ENCODE measurements at regions not wholly inside any gene's neighbourhood (a gene's known extent, or its start where the extent isn't known, plus 50 kb on each side); places are given as distances from the start of the nearest gene placed in this dataset.

DNA sequence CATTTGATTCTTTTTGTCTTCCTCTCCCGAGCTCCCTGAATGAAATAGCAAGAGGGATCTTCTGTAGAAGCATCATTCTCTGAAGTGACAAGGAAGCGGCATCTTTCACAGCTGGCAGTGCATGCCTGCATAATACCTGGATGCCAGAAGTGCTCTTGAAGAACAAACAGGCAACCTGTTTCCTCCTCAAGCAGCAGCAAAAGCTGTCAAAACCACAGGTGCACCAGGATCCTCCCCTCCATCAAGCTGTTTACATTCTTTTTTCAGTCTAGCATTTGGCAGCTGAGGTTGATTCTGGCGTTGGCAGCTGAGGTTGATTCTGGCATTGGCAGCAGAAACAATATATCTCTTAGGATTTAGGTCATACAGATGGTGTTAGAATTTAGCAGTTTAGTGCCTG, 979.0 kb downstream of the TUSC7 start:
- Histone ChIP-seq H2AFZ (ENCODE audit: low read depth, low read length) (no peak overlapping the region), H3K4me2 (ENCODE audit: insufficient read depth, low read length) (no peak overlapping the region), H3K79me2 (ENCODE audit: control insufficient read depth, insufficient read depth, low read length) (no peaks in the 10 kb centered on the region), H3K4me3 (no peak overlapping the region), H3K36me3 (ENCODE audit: control insufficient read depth, insufficient read depth, low read length) (no peaks in the 10 kb centered on the region), H3K27me3 (ENCODE audit: control insufficient read depth in 2 of 2, insufficient read depth in 2 of 2, low read length in 2 of 2) (no peaks in the 10 kb centered on the region), H3K9me1 (ENCODE audit: control insufficient read depth, insufficient read depth, low read length) (no peaks in the 10 kb centered on the region), H3K4me1 (replicated peaks in 1 of 2; ENCODE audit: control insufficient read depth in 2 of 2, insufficient read depth in 2 of 2, low read length in 2 of 2) (no peaks in the 10 kb centered on the region), H3K9me3 (replicated peaks; ENCODE audit: control insufficient read depth, insufficient read depth, low read depth, low read length) (no peaks in the 10 kb centered on the region), H3K27ac (ENCODE audit: extremely low read depth, low read depth, low read length) (no peak overlapping the region), H4K20me1 (replicated peaks; ENCODE audit: control insufficient read depth, insufficient read depth, low read length) (no peaks in the 10 kb centered on the region), H3K9ac (ENCODE audit: insufficient read depth in 1 of 2, low read depth in 2 of 2, low read length in 2 of 2) (no peak overlapping the region)
- 4% methylated on average over 3 of the region's 3 CpGs for WGBS (ENCODE audit: insufficient coverage, low coverage, missing lambda C conversion rate)
- DNase-seq (ENCODE audit: extremely low read depth in 1 of 4, low spot score in 3 of 4) (no peak), ATAC-seq (no peak), FAIRE-seq (no peak)
- no peak for TF ChIP-seq TAF1 (IDR thresholded peaks at IDR 0.05; ENCODE audit: control insufficient read depth, extremely low read depth, insufficient read depth, low read length, severe bottlenecking)
- TF ChIP-seq FIP1L1 (IDR thresholded peaks at IDR 0.05; ENCODE audit: low read depth, low read length, poor library complexity, severe bottlenecking): no peak
- TF ChIP-seq SMARCC2 (IDR thresholded peaks at IDR 0.05; ENCODE audit: low read depth): no peak
- POLR2A ChIA-PET: interaction anchor here (0.8 kb wide), 1 partner anchor 9 kb away, joined by 3 read pairs; no protein-coding TSS in a partner anchor
- intact Hi-C loops (cut with micrococcal nuclease) (no loop called here), in situ Hi-C loops (cut with MboI) (no loop called here)
- BruUV-seq (replicated peaks): no TSS peak
- CTCF ChIA-PET (ENCODE audit: low intra/inter-chr PET ratio): no interaction called here

GRCh38 chr3:117691526-117691925, 981.9 kb downstream of the TUSC7 start:
- no CpG with 5 or more reads among the region's 1 CpG for whole genome bisulfite sequencing (ENCODE audit: insufficient coverage, low coverage, missing lambda C conversion rate)
- in situ Hi-C loops (cut with MboI): no loop called here
- ChIA-PET CTCF (ENCODE audit: low intra/inter-chr PET ratio) (no interaction called here), POLR2A (no interaction called here)
- Histone ChIP-seq H3K4me3 (no peak overlapping the region), H3K4me1 (replicated peaks in 1 of 2; ENCODE audit: control insufficient read depth in 2 of 2, insufficient read depth in 2 of 2, low read length in 2 of 2) (no peaks in the 10 kb centered on the region), H2AFZ (ENCODE audit: low read depth, low read length) (no peak overlapping the region), H3K36me3 (ENCODE audit: control insufficient read depth, insufficient read depth, low read length) (no peaks in the 10 kb centered on the region), H3K4me2 (ENCODE audit: insufficient read depth, low read length) (no peak overlapping the region), H3K9ac (ENCODE audit: insufficient read depth in 1 of 2, low read depth in 2 of 2, low read length in 2 of 2) (no peak overlapping the region), H3K27me3 (ENCODE audit: control insufficient read depth in 2 of 2, insufficient read depth in 2 of 2, low read length in 2 of 2) (no peaks in the 10 kb centered on the region), H3K79me2 (ENCODE audit: control insufficient read depth, insufficient read depth, low read length) (no peaks in the 10 kb centered on the region), H4K20me1 (replicated peaks; ENCODE audit: control insufficient read depth, insufficient read depth, low read length) (no peaks in the 10 kb centered on the region), H3K9me1 (ENCODE audit: control insufficient read depth, insufficient read depth, low read length) (no peaks in the 10 kb centered on the region), H3K27ac (ENCODE audit: extremely low read depth, low read depth, low read length) (no peak overlapping the region), H3K9me3 (replicated peaks; ENCODE audit: control insufficient read depth, insufficient read depth, low read depth, low read length) (no peaks in the 10 kb centered on the region)
- no peak for FAIRE-seq
- ATAC-seq: no peak
- no peak for DNase-seq (ENCODE audit: extremely low read depth in 1 of 4, low spot score in 3 of 4)
- intact Hi-C loops (cut with micrococcal nuclease): no loop called here
- no TSS peak for BruUV-seq (replicated peaks)
- TF ChIP-seq TBL1XR1 (IDR thresholded peaks at IDR 0.05; ENCODE audit: low read length in 2 of 2) (no peak), USF2 (CRISPR knock-in tag; IDR thresholded peaks at IDR 0.05) (no peak), HDAC8 (tag; IDR thresholded peaks at IDR 0.05) (no peak), RAD51 (IDR thresholded peaks at IDR 0.05; ENCODE audit: borderline replicate concordance, low read depth) (no peak), THRA (IDR thresholded peaks at IDR 0.05) (no peak), SMARCC2 (IDR thresholded peaks at IDR 0.05; ENCODE audit: low read depth) (no peak), RBBP5 (IDR thresholded peaks at IDR 0.05; ENCODE audit: borderline replicate concordance, insufficient read depth, low read length, poor library complexity, severe bottlenecking) (no peak), MEIS2 (IDR thresholded peaks at IDR 0.05; ENCODE audit: partially characterized antibody) (no peak), FOXJ3 (CRISPR knock-in tag; IDR thresholded peaks at IDR 0.05) (no peak), PREB (CRISPR knock-in tag; IDR thresholded peaks at IDR 0.05) (no peak), ATF1 (CRISPR knock-in tag; IDR thresholded peaks at IDR 0.05) (no peak), ATF1 (tag; IDR thresholded peaks at IDR 0.05) (no peak), TAF7 (tag; IDR thresholded peaks at IDR 0.05) (no peak)

All from K562 (cell line).